H1 (cell line): ENCODE measurements at regions not wholly inside any gene's neighbourhood (a gene's known extent, or its start where the extent isn't known, plus 50 kb on each side); places are given as distances from the start of the nearest gene placed in this dataset.

Source experiments
- CTCF ChIA-PET: fragments of 300-600 bp; sonication (Branson Sonifier 250); formaldehyde crosslinking; loops from one replicate; lab custom pipeline; 2021; ENCODE audit not compliant: partially characterized antibody; lab: Charles Lee
- POLR2A ChIA-PET: fragments of 300-600 bp; sonication (Branson Sonifier 250); formaldehyde crosslinking; loops from one replicate; lab custom pipeline; 2021; ENCODE audit warnings: inconsistent platforms; ENCODE audit not compliant: partially characterized antibody; lab: Charles Lee
- DNase-seq, 2 experiments: peaks; one replicate each; pipeline versions ENCODE4 v3.0.0 to v3.0.0-alpha.2; 2010 to 2022; ENCODE audit warnings: low spot score in 2 of 2, low read depth in 1 of 2, mixed read lengths in 1 of 2
- FAIRE-seq: peaks from 2 replicates; lab custom pipeline; 2011; peaks lifted over from hg19 to GRCh38; lab: Jason Lieb, UNC
- H2AFZ ChIP-seq: 2 replicates; pipeline ENCODE4 v1.8.1; 2012; ENCODE audit warnings: low read length, inconsistent platforms
- H2AK5ac ChIP-seq: 2 replicates; pipeline ENCODE4 v1.6.1; 2013; ENCODE audit warnings: low read depth, low read length
- H2BK120ac ChIP-seq: replicated peaks from 2 replicates; pipeline ENCODE3; 2013; ENCODE audit warnings: low read depth, low read length, inconsistent platforms
- H2BK12ac ChIP-seq: 2 replicates; pipeline ENCODE4 v1.6.1; 2013; ENCODE audit warnings: low read depth, low read length
- H2BK15ac ChIP-seq: 2 replicates; pipeline ENCODE4 v1.6.1; 2013; ENCODE audit warnings: low read length
- H2BK20ac ChIP-seq: 2 replicates; pipeline ENCODE4 v1.6.1; 2013; ENCODE audit warnings: low read length
- H2BK5ac ChIP-seq: 2 replicates; pipeline ENCODE4 v1.6.1; 2013; ENCODE audit warnings: low read depth, low read length
- H3K14ac ChIP-seq: 2 replicates; pipeline ENCODE4 v1.6.1; 2013; ENCODE audit warnings: inconsistent platforms; ENCODE audit not compliant: insufficient read length
- H3K18ac ChIP-seq: 2 replicates; pipeline ENCODE4 v1.6.1; 2013; ENCODE audit warnings: low read length; ENCODE audit errors: extremely low read depth
- H3K23ac ChIP-seq: 2 replicates; pipeline ENCODE4 v1.6.1; 2013; ENCODE audit warnings: inconsistent platforms; ENCODE audit not compliant: insufficient read length
- H3K23me2 ChIP-seq: 2 replicates; pipeline ENCODE4 v1.6.1; 2013; ENCODE audit warnings: low read depth, low read length
- H3K27ac ChIP-seq: 2 replicates; pipeline ENCODE4 v1.6.1; 2011; ENCODE audit warnings: low read depth, low read length, inconsistent platforms
- H3K27me3 ChIP-seq, 4 experiments: replicated peaks in 1 of 4; 1 replicate in 1 of 4; 2 replicates in 3 of 4; pipeline versions ENCODE4 v1.6.1 to v1.8.1; 2011 to 2013; ENCODE audit warnings: low read length in 3 of 4, mild to moderate bottlenecking in 3 of 4, inconsistent platforms in 2 of 4, mixed read lengths in 2 of 4, moderate library complexity in 1 of 4; ENCODE audit not compliant: control insufficient read depth in 3 of 4, insufficient read depth in 3 of 4; ENCODE audit errors: extremely low read depth in 1 of 4
- H3K36me3 ChIP-seq, 4 experiments: 2 replicates each; pipeline versions ENCODE4 v1.6.1 to v1.8.1; 2011 to 2013; ENCODE audit warnings: mild to moderate bottlenecking in 4 of 4, low read length in 3 of 4, moderate library complexity in 2 of 4, control low read depth in 1 of 4, inconsistent platforms in 1 of 4; ENCODE audit not compliant: insufficient read depth in 4 of 4, control insufficient read depth in 2 of 4
- H3K4ac ChIP-seq: replicated peaks from 2 replicates; pipeline ENCODE3; 2013; ENCODE audit warnings: low read length, low read depth, mixed read lengths, inconsistent platforms; ENCODE audit not compliant: insufficient read length
- H3K4me1 ChIP-seq, 4 experiments: replicated peaks in 1 of 4; 1 replicate in 1 of 4; 2 replicates in 3 of 4; pipeline versions ENCODE4 v1.6.1 to v1.8.1; 2011 to 2013; ENCODE audit warnings: low read length in 3 of 4, inconsistent platforms in 2 of 4, mixed read lengths in 1 of 4; ENCODE audit not compliant: insufficient read depth in 4 of 4, control insufficient read depth in 3 of 4
- H3K4me2 ChIP-seq, 2 experiments: 2 replicates each; pipeline versions ENCODE4 v1.6.1 to v1.8.1; 2011 to 2013; ENCODE audit warnings: low read depth in 2 of 2, low read length in 2 of 2, control low read depth in 1 of 2, inconsistent platforms in 1 of 2, mild to moderate bottlenecking in 1 of 2; ENCODE audit not compliant: insufficient read depth in 1 of 2
- H3K4me3 ChIP-seq, 4 experiments: fragments of 200-600, 300-600 bp in 1 of 4; sonication (generic), shearing (Covaris generic), sonication (Bioruptor Twin) in 1 of 4; 2 replicates each; pipeline versions ENCODE4 v1.5.1 to v1.8.1; 2011 to 2016; ENCODE audit warnings: low read length in 4 of 4, low read depth in 3 of 4, control low read depth in 2 of 4, inconsistent platforms in 2 of 4, mild to moderate bottlenecking in 2 of 4, mixed read lengths in 1 of 4, moderate library complexity in 1 of 4; ENCODE audit not compliant: insufficient read depth in 2 of 4; ENCODE audit errors: extremely low read depth in 1 of 4
- H3K56ac ChIP-seq: replicated peaks from 2 replicates; pipeline ENCODE3; 2013; ENCODE audit warnings: low read depth, mild to moderate bottlenecking, mixed read lengths, low read length, inconsistent platforms; ENCODE audit not compliant: insufficient read length
- H3K79me1 ChIP-seq: 2 replicates; pipeline ENCODE4 v1.6.1; 2013; ENCODE audit warnings: low read depth, low read length, control low read depth
- H3K79me2 ChIP-seq, 2 experiments: 2 replicates each; pipeline versions ENCODE4 v1.6.1 to v1.8.1; 2012 to 2013; ENCODE audit warnings: low read length in 2 of 2, mild to moderate bottlenecking in 2 of 2, inconsistent platforms in 1 of 2; ENCODE audit not compliant: insufficient read depth in 2 of 2, control insufficient read depth in 1 of 2
- H3K9ac ChIP-seq, 4 experiments: replicated peaks in 1 of 4; 1 replicate in 1 of 4; 2 replicates in 3 of 4; pipeline versions ENCODE4 v1.6.1 to v1.8.1; 2011 to 2013; ENCODE audit warnings: low read depth in 3 of 4, low read length in 3 of 4, control low read depth in 2 of 4, mild to moderate bottlenecking in 2 of 4, moderate library complexity in 2 of 4, inconsistent platforms in 1 of 4; ENCODE audit errors: extremely low read depth in 1 of 4
- H3K9me3 ChIP-seq, 2 experiments: 2 replicates each; pipeline versions ENCODE4 v1.6.1 to v1.8.1; 2012 to 2013; ENCODE audit warnings: mild to moderate bottlenecking in 2 of 2, moderate library complexity in 2 of 2, control low read depth in 1 of 2, inconsistent platforms in 1 of 2, low read depth in 1 of 2, low read length in 1 of 2, mixed read lengths in 1 of 2; ENCODE audit not compliant: insufficient read depth in 2 of 2
- H4K20me1 ChIP-seq, 2 experiments: replicated peaks in 1 of 2; 2 replicates each; pipeline versions ENCODE3 to v1.8.1; 2011 to 2013; ENCODE audit warnings: inconsistent platforms in 2 of 2, low read length in 2 of 2, mild to moderate bottlenecking in 1 of 2; ENCODE audit not compliant: insufficient read depth in 2 of 2, control insufficient read depth in 1 of 2
- H4K5ac ChIP-seq: 2 replicates; pipeline ENCODE4 v1.6.1; 2013; ENCODE audit warnings: low read length, low read depth, mixed read lengths, inconsistent platforms; ENCODE audit not compliant: insufficient read length
- H4K8ac ChIP-seq: 2 replicates; pipeline ENCODE4 v1.8.0; 2013; ENCODE audit warnings: mild to moderate bottlenecking, moderate library complexity, low read length, inconsistent platforms; ENCODE audit not compliant: insufficient read depth; ENCODE audit errors: extremely low read depth
- H4K91ac ChIP-seq: replicated peaks from 2 replicates; pipeline ENCODE3; 2013; ENCODE audit warnings: low read length, mixed read lengths, inconsistent platforms; ENCODE audit not compliant: insufficient read length
- BRCA1 ChIP-seq: IDR thresholded peaks from 2 replicates; pipeline ENCODE4 v1.6.1; 2012; ENCODE audit warnings: low read depth, low read length, improper control_type of control experiment
- HDAC6 ChIP-seq: IDR thresholded peaks from one replicate; pipeline ENCODE4 v1.7.1; 2012; ENCODE audit warnings: low read depth, mild to moderate bottlenecking, inconsistent platforms, low read length, moderate library complexity
- MAFK ChIP-seq: IDR thresholded peaks from 2 replicates; pipeline ENCODE4 v1.6.1; 2012; ENCODE audit warnings: low read depth, mild to moderate bottlenecking, improper control_type of control experiment, low read length
- POLR2A ChIP-seq, 2 experiments: IDR thresholded peaks; 1 replicate in 1 of 2; 2 replicates in 1 of 2; pipeline ENCODE4 v1.6.1; 2011; ENCODE audit warnings: low read depth in 2 of 2, low read length in 2 of 2, mild to moderate bottlenecking in 2 of 2; ENCODE audit errors: control extremely low read depth in 1 of 2
- WGBS, 2 experiments: shearing (Covaris generic) in 1 of 2; methylation state at CpG; one replicate each; pipeline versions ENCODE4 v1.1.6 to v1.1.7; 2013 to 2015; ENCODE audit warnings: low lambda C conversion rate in 2 of 2, mixed read lengths in 2 of 2, inconsistent platforms in 1 of 2, low coverage in 1 of 2, missing lambda C conversion rate in 1 of 2; ENCODE audit not compliant: insufficient replicate concordance in 2 of 2, insufficient coverage in 1 of 2, insufficient read length in 1 of 2; ENCODE audit errors: extremely low coverage in 1 of 2, missing lambda C conversion rate in 1 of 2; 5-methylcytosine and 5-hydroxymethylcytosine counted together
- TF ChIP-seq, protein P1 (sequence below): IDR thresholded peaks from 2 replicates; pipeline ENCODE4 v1.6.1; 2012; ENCODE audit warnings: inconsistent platforms
- TF ChIP-seq, protein P2 (sequence below): IDR thresholded peaks from 2 replicates; pipeline ENCODE4 v1.6.1; 2011; ENCODE audit warnings: low read depth, mild to moderate bottlenecking, low read length; ENCODE audit not compliant: insufficient read depth

DNA sequence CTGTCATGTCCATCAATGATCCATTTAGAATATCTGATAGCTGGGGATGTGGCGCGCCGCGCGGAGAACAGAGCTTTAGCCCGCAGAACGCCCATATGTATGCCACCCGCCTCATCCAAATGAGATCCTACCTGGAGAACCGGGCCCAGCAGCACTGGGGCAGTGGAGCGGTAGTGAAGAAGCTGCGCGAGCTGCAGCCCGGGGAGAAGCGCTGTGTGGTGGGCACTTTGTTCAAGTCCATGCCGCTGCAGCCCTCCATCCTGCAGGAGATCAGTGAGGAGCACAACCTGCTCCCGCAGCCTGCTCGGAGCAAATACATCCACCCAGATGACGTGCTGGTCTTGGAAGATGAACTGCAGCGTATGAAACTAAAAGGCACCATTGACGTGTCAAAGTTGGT lies 313.7 kb downstream of the NR2F1-AS1 start:
- no peak overlapping the region for H4K8ac ChIP-seq
- FAIRE-seq (no peak), DNase-seq (no peak)
- no peaks in the 10 kb centered on the region for H3K27me3 ChIP-seq
- H3K36me3 ChIP-seq, result no peaks in the 10 kb centered on the region
- H2AFZ ChIP-seq, result no peak overlapping the region
- no peak overlapping the region for H4K5ac ChIP-seq
- no peak overlapping the region for H2BK15ac ChIP-seq
- H3K23me2 ChIP-seq, result no peaks in the 10 kb centered on the region
- WGBS, 2 experiments, result 96% methylated on average over 20 of the region's 20 CpGs; no CpG with 5 or more reads in 1 of the 2 experiments
- H3K14ac ChIP-seq, result no peak overlapping the region
- H3K23ac ChIP-seq, result no peak overlapping the region
- H3K79me1 ChIP-seq, result no peaks in the 10 kb centered on the region
- no peak overlapping the region for H2BK5ac ChIP-seq
- no peak overlapping the region for H3K27ac ChIP-seq
- no peak overlapping the region for H2BK12ac ChIP-seq
- peaks cover 0 to 10% of the 10 kb centered on the region in 2 experiments; a peak in 2 of 4 replicates for H3K9me3 ChIP-seq
- no peak overlapping the region for H2AK5ac ChIP-seq
- no peak overlapping the region for H3K4me3 ChIP-seq
- H3K18ac ChIP-seq, result no peak overlapping the region
- no peak overlapping the region for H2BK20ac ChIP-seq
- H3K4ac ChIP-seq, result no peak overlapping the region
- POLR2A ChIA-PET, result interaction anchor here (0.5 kb wide), 1 partner anchor 11 kb away, joined by 3 read pairs; no protein-coding TSS in a partner anchor
- H4K91ac ChIP-seq, result no peak overlapping the region
- no peaks in the 10 kb centered on the region for H3K79me2 ChIP-seq
- H3K9ac ChIP-seq, result no peak overlapping the region
- H2BK120ac ChIP-seq, result no peak overlapping the region
- no peaks in the 10 kb centered on the region for H3K4me1 ChIP-seq
- H3K4me2 ChIP-seq, result no peak overlapping the region
- H4K20me1 ChIP-seq, result no peaks in the 10 kb centered on the region
- H3K56ac ChIP-seq, result no peak overlapping the region
- CTCF ChIA-PET, result no interaction called here
- TF ChIP-seq POLR2A (IDR thresholded peaks at IDR 0.05; ENCODE audit: control extremely low read depth in 1 of 2, low read depth in 2 of 2, low read length in 2 of 2), result no peak
- TF ChIP-seq, protein P1, sequence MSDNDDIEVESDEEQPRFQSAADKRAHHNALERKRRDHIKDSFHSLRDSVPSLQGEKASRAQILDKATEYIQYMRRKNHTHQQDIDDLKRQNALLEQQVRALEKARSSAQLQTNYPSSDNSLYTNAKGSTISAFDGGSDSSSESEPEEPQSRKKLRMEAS, result no peak
- no peak for TF ChIP-seq MAFK
- TF ChIP-seq, protein P2, sequence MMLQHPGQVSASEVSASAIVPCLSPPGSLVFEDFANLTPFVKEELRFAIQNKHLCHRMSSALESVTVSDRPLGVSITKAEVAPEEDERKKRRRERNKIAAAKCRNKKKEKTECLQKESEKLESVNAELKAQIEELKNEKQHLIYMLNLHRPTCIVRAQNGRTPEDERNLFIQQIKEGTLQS, result no peak
- TF ChIP-seq HDAC6, result no peak
- no peak for TF ChIP-seq BRCA1
